Endothelial cell of umbilical vein (primary cell): ENCODE measurements at regions not wholly inside any gene's neighbourhood (a gene's known extent, or its start where the extent isn't known, plus 50 kb on each side); places are given as distances from the start of the nearest gene placed in this dataset.

Experiments used
- BruUV-seq: library from RNA; stranded (reverse); fragments of 400-500 nt; replicated peaks from 2 replicates; lab custom pipeline; 2021; lab: Mats Ljungman, UMichigan
- CTCF ChIA-PET: fragments of 300-600, 350-600 bp; sonication (Branson Sonifier 250); formaldehyde crosslinking; loops from one replicate; lab custom pipeline; 2021; ENCODE audit warnings: antibody characterized with exemption, inconsistent platforms; lab: Charles Lee
- POLR2A ChIA-PET: fragments of 300-600, 350-600 bp; sonication (Branson Sonifier 250); formaldehyde crosslinking; loops from one replicate; lab custom pipeline; 2021; ENCODE audit warnings: antibody characterized with exemption, inconsistent platforms; lab: Charles Lee
- DNase-seq: peaks from one replicate; pipeline ENCODE4 v3.0.0-alpha.2; 2011; ENCODE audit warnings: low read depth, low spot score
- FAIRE-seq: peaks from 2 replicates; lab custom pipeline; 2011; peaks lifted over from hg19 to GRCh38; lab: Jason Lieb, UNC
- H2AFZ ChIP-seq: 2 replicates; pipeline ENCODE4 v1.6.0; 2012; ENCODE audit warnings: low read depth, low read length, control low read depth, inconsistent platforms
- H3K27ac ChIP-seq: 2 replicates; pipeline ENCODE4 v1.5.1; 2011; ENCODE audit warnings: low read depth, mild to moderate bottlenecking, control low read depth, low read length, moderate library complexity; ENCODE audit not compliant: insufficient read depth
- H3K27me3 ChIP-seq, 2 experiments: 2 replicates each; pipeline versions ENCODE4 v1.6.0 to v1.6.1; 2011; ENCODE audit warnings: low read length in 2 of 2, mixed read lengths in 1 of 2; ENCODE audit not compliant: control insufficient read depth in 2 of 2, insufficient read depth in 2 of 2
- H3K36me3 ChIP-seq, 2 experiments: 2 replicates in 1 of 2; 3 replicates in 1 of 2; pipeline ENCODE4 v1.5.1; 2011; ENCODE audit warnings: low read length in 2 of 2, mild to moderate bottlenecking in 1 of 2, moderate library complexity in 1 of 2; ENCODE audit not compliant: control insufficient read depth in 2 of 2, insufficient read depth in 2 of 2; ENCODE audit errors: extremely low read depth in 1 of 2
- H3K4me1 ChIP-seq: 3 replicates; pipeline ENCODE4 v1.5.1; 2011; ENCODE audit warnings: mild to moderate bottlenecking, low read length; ENCODE audit not compliant: control insufficient read depth, insufficient read depth; ENCODE audit errors: extremely low read depth
- H3K4me2 ChIP-seq: 2 replicates; pipeline ENCODE4 v1.6.1; 2011; ENCODE audit warnings: low read length, control low read depth, mixed read lengths; ENCODE audit not compliant: insufficient read depth
- H3K4me3 ChIP-seq, 3 experiments: fragments of 200-600 bp in 1 of 3; sonication (generic), shearing (Covaris generic) in 1 of 3; replicated peaks in 1 of 3; 2 replicates each; pipeline ENCODE4 v1.5.1; 2011 to 2016; ENCODE audit warnings: control low read depth in 3 of 3, low read length in 3 of 3, mild to moderate bottlenecking in 2 of 3, inconsistent platforms in 1 of 3, low read depth in 1 of 3, moderate library complexity in 1 of 3; ENCODE audit not compliant: insufficient read depth in 1 of 3
- H3K79me2 ChIP-seq: 2 replicates; pipeline ENCODE4 v1.6.0; 2012; ENCODE audit warnings: low read length, inconsistent platforms; ENCODE audit not compliant: control insufficient read depth, insufficient read depth
- H3K9ac ChIP-seq: replicated peaks from 2 replicates; pipeline ENCODE3; 2011; ENCODE audit warnings: low read length, control low read depth; ENCODE audit not compliant: insufficient read depth; ENCODE audit errors: extremely low read depth
- H3K9me1 ChIP-seq: replicated peaks from 3 replicates; pipeline ENCODE4 v1.6.0; 2011; ENCODE audit warnings: mild to moderate bottlenecking, low read length; ENCODE audit not compliant: control insufficient read depth, insufficient read depth; ENCODE audit errors: extremely low read depth
- H3K9me3 ChIP-seq: replicated peaks from 2 replicates; pipeline ENCODE4 v1.5.1; 2012; ENCODE audit warnings: low read length, inconsistent platforms; ENCODE audit not compliant: control insufficient read depth, insufficient read depth
- H4K20me1 ChIP-seq: replicated peaks from 2 replicates; pipeline ENCODE3; 2011; ENCODE audit warnings: mild to moderate bottlenecking, low read length; ENCODE audit not compliant: control insufficient read depth, insufficient read depth; ENCODE audit errors: extremely low read depth
- CTCF ChIP-seq, 2 donors: IDR thresholded peaks; 1 replicate in 1 of 2; 2 replicates in 1 of 2; pipeline ENCODE4 v1.5.1; 2011; ENCODE audit warnings: low read length in 2 of 2, mild to moderate bottlenecking in 2 of 2, moderate library complexity in 2 of 2, control low read depth in 1 of 2, inconsistent platforms in 1 of 2, low read depth in 1 of 2; ENCODE audit not compliant: insufficient read depth in 1 of 2; ENCODE audit errors: extremely low read depth in 1 of 2
- EZH2 ChIP-seq: IDR thresholded peaks from 2 replicates; pipeline ENCODE4 v1.6.1; 2012; ENCODE audit warnings: borderline replicate concordance, low read depth, mild to moderate bottlenecking, moderate library complexity, low read length, inconsistent platforms; ENCODE audit not compliant: severe bottlenecking
- FOS ChIP-seq: IDR thresholded peaks from 2 replicates; pipeline ENCODE4 v1.6.1; 2011; ENCODE audit warnings: mild to moderate bottlenecking, low read length, moderate library complexity, borderline replicate concordance; ENCODE audit not compliant: insufficient read depth
- GATA2 ChIP-seq: IDR thresholded peaks from 2 replicates; pipeline ENCODE4 v1.7.0; 2011; ENCODE audit warnings: low read depth, mild to moderate bottlenecking, moderate library complexity, mixed read lengths, low read length; ENCODE audit not compliant: insufficient read length, insufficient read depth
- JUN ChIP-seq: IDR thresholded peaks from 2 replicates; pipeline ENCODE4 v1.6.1; 2011; ENCODE audit warnings: borderline replicate concordance, low read depth; ENCODE audit not compliant: insufficient read length, insufficient read depth
- MAX ChIP-seq: IDR thresholded peaks from 2 replicates; pipeline ENCODE4 v1.6.1; 2011; ENCODE audit not compliant: insufficient read depth, insufficient read length
- MYC ChIP-seq: IDR thresholded peaks from one replicate; pipeline ENCODE4 v1.6.1; 2011; ENCODE audit warnings: mild to moderate bottlenecking, low read depth, low read length
- POLR2A ChIP-seq: IDR thresholded peaks from 2 replicates; pipeline ENCODE4 v1.6.1; 2012; ENCODE audit warnings: low read depth, mild to moderate bottlenecking, control low read depth, low read length
- POLR2AphosphoS5 ChIP-seq: IDR thresholded peaks from 2 replicates; pipeline ENCODE4 v1.6.1; 2012; ENCODE audit warnings: low read depth, mild to moderate bottlenecking, control low read depth, low read length, moderate library complexity; ENCODE audit not compliant: insufficient read depth
- dilution Hi-C: fragments of 300-500 bp; cut with MboI; formaldehyde crosslinking; loops from one replicate; pipeline ENCODE4 v1.15.0; 2019; ENCODE audit warnings: low sequenced_read_pairs; ENCODE audit not compliant: extremely low pct_ligation_motif_present
- intact Hi-C: fragments of 100-400 bp; cut with micrococcal nuclease; formaldehyde crosslinking; loops from one replicate; pipeline ENCODE4 v1.10.0; 2022

- TF ChIP-seq POLR2A: no peak
- TF ChIP-seq FOS: no peak
- no peak for TF ChIP-seq EZH2
- no peak for TF ChIP-seq JUN
- no peak for TF ChIP-seq POLR2AphosphoS5
- no peak for TF ChIP-seq MAX
- TF ChIP-seq CTCF (IDR thresholded peaks at IDR 0.05; ENCODE audit: extremely low read depth in 1 of 2, insufficient read depth in 1 of 2, low read depth in 1 of 2, low read length in 2 of 2): no peak
- no peak for TF ChIP-seq MYC
- no peak for TF ChIP-seq GATA2
- intact Hi-C loops: no loop called here
Observed at GRCh38 chr2:82158150-82158549, 1853.6 kb upstream of the LRRTM1 start.

More at GRCh38 chr2:82158150-82158549, 1853.6 kb upstream of the LRRTM1 start:
- DNase-seq: no peak
- Histone ChIP-seq H3K9ac (no peak overlapping the region), H3K9me3 (no peaks in the 10 kb centered on the region), H3K27ac (no peak overlapping the region), H4K20me1 (no peaks in the 10 kb centered on the region), H2AFZ (no peak overlapping the region), H3K27me3 (no peaks in the 10 kb centered on the region), H3K79me2 (no peaks in the 10 kb centered on the region), H3K9me1 (no peaks in the 10 kb centered on the region), H3K4me2 (no peak overlapping the region), H3K4me1 (no peaks in the 10 kb centered on the region), H3K36me3 (no peaks in the 10 kb centered on the region), H3K4me3 (no peak overlapping the region)
- BruUV-seq: no TSS peak
- CTCF ChIA-PET: interaction anchor here (0.5 kb wide), 1 partner anchor 17 kb away, joined by 5 read pairs; no protein-coding TSS in a partner anchor
- POLR2A ChIA-PET: no interaction called here
- dilution Hi-C loops: no loop called here
- FAIRE-seq: no peak
